HFFc6 (cell line): ENCODE measurements at regions not wholly inside any gene's neighbourhood (a gene's known extent, or its start where the extent isn't known, plus 50 kb on each side); places are given as distances from the start of the nearest gene placed in this dataset.

ENCODE experiments used
- DNase-seq: peaks from one replicate; pipeline ENCODE4 v3.0.0-alpha.2; 2018
- H3K27ac Mint-ChIP-seq: 2 replicates; pipeline ENCODE4 v1.8.0; 2020; ENCODE audit warnings: mild to moderate bottlenecking, mixed read lengths
- H3K27me3 Mint-ChIP-seq: 2 replicates; pipeline ENCODE4 v1.8.0; 2021; ENCODE audit warnings: mild to moderate bottlenecking, moderate library complexity, mixed read lengths; ENCODE audit not compliant: insufficient read depth
- H3K36me3 Mint-ChIP-seq: 2 replicates; pipeline ENCODE4 v1.8.0; 2021; ENCODE audit warnings: low read depth, mixed read lengths
- H3K4me1 Mint-ChIP-seq: 2 replicates; pipeline ENCODE4 v1.8.0; 2020; ENCODE audit warnings: low read depth, mixed read lengths
- H3K4me3 Mint-ChIP-seq: 2 replicates; pipeline ENCODE4 v1.8.0; 2020; ENCODE audit warnings: mild to moderate bottlenecking, moderate library complexity, mixed read lengths
- H3K9me3 Mint-ChIP-seq: 2 replicates; pipeline ENCODE4 v1.8.0; 2020; ENCODE audit warnings: mild to moderate bottlenecking, mixed read lengths
- TF ChIP-seq, protein P1 (sequence below): fragments of 200-600 bp; sonication (generic); IDR thresholded peaks from 2 replicates; pipeline ENCODE4 v1.5.0; 2021; ENCODE audit warnings: antibody characterized with exemption, mild to moderate bottlenecking

DNA sequence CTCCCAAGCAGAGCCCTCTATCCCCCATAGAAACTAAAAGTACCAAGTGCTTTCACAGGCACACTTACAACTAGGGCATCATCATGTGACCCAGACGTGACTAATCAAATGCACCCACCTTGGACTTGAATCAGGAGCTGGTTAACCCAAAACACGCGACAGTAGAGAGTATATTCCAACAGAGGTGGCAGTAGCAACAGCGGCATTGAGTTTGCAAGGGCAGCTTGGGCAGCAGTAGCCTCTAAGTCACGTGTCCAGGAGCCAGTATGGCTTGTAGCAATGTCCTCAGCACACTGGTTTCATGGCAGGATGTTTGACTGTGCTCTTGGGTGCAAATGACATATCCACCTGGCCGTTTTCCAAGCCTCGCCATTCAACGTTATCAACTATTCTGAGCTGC lies 73.4 kb upstream of the DNAH5 start:
- Mint-ChIP-seq H3K36me3 (no peaks in the 10 kb centered on the region), H3K4me1 (peaks cover 11% of the 10 kb centered on the region; the same call in 1 of the 2 replicates), H3K4me3 (no peak overlapping the region), H3K27me3 (no peaks in the 10 kb centered on the region; the same call in 1 of the 2 replicates), H3K9me3 (peaks cover 9% of the 10 kb centered on the region), H3K27ac (no peak overlapping the region)
- TF ChIP-seq, protein P1, sequence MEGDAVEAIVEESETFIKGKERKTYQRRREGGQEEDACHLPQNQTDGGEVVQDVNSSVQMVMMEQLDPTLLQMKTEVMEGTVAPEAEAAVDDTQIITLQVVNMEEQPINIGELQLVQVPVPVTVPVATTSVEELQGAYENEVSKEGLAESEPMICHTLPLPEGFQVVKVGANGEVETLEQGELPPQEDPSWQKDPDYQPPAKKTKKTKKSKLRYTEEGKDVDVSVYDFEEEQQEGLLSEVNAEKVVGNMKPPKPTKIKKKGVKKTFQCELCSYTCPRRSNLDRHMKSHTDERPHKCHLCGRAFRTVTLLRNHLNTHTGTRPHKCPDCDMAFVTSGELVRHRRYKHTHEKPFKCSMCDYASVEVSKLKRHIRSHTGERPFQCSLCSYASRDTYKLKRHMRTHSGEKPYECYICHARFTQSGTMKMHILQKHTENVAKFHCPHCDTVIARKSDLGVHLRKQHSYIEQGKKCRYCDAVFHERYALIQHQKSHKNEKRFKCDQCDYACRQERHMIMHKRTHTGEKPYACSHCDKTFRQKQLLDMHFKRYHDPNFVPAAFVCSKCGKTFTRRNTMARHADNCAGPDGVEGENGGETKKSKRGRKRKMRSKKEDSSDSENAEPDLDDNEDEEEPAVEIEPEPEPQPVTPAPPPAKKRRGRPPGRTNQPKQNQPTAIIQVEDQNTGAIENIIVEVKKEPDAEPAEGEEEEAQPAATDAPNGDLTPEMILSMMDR, result no peak
- DNase-seq, result no peak

DNA sequence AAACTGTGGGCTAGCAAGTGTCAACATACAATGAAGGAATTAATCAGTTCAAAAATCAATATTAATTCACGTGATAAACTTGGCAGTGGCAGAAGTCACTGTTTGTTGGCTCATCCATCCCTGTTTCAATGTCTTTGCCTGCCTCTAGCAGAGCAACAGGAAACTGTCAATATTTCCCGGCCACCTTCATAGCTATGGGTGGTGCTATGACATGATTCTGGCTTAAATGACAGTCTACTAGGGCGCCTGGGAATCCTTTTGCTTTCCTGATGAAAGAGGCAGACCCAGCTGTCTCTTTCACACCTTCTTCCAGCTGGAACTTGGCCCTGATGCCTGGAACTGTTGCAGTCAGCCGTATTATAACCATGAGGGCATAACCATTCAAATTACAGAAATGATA lies 72.1 kb upstream of the DNAH5 start:
- H3K36me3 Mint-ChIP-seq, result no peaks in the 10 kb centered on the region

DNA sequence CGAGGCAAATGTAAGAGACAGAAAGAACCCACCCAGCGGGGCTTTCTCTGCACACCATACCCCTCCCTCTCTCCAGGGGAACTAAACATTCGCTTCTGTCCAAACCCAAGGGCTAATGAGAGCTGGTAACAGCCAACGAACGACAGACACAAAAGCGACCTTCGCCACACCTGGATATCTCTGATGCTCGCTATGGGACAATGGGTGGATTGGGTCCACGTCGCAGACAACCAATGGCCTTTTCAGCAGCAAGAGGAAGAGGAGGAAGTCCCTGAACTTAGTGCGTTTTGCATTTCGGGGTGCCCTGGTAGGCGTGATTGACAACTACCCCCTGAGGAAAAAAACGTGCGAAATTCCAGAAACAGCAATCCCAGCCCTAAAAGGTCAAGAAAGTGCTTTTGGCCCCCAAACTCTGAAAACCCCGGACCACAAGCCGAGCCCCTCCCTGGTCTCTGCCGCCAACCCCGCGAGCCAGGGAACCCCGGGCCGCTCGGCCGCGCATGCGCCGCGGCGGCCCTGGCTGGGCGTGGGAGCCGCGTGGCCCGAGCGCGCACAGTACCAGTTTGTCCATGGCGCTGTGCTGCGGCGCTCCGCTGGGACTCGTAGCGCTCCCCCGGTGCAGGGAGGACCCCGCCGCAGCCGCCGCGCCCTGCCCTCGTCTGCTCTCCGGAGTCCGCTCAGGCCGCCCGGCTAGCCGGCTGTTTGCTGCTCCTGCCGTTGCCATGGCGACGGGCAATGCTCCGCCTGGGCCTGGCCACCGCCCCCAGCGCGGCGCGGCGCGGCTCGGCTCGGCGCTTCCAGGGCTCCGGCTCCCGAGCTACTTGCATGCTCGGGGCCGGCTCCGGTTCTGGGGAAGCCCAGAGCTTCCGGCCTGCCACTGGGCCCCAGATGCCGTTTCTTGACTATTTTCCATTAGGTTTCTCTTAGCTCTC lies 66.9 kb upstream of the DNAH5 start:
- H3K27ac Mint-ChIP-seq, result peak overlapping the region; percentile 91
- peaks cover 53% of the 10 kb centered on the region for H3K4me1 Mint-ChIP-seq
- no peaks in the 10 kb centered on the region for H3K9me3 Mint-ChIP-seq
- no peaks in the 10 kb centered on the region for H3K36me3 Mint-ChIP-seq
- peak; percentile 92 for DNase-seq
- H3K27me3 Mint-ChIP-seq, result no peaks in the 10 kb centered on the region; the same call in 1 of the 2 replicates
- H3K4me3 Mint-ChIP-seq, result peak overlapping the region; percentile 90
- TF ChIP-seq, protein P1, result peak; percentile 44

More for the DNA sequence above, 72.1 kb upstream of the DNAH5 start:
- DNase-seq, result no peak
- Mint-ChIP-seq H3K27me3 (no peaks in the 10 kb centered on the region; the same call in 1 of the 2 replicates), H3K4me3 (no peak overlapping the region), H3K27ac (no peak overlapping the region), H3K4me1 (peaks cover 23% of the 10 kb centered on the region), H3K9me3 (peaks cover 9% of the 10 kb centered on the region)
- TF ChIP-seq, protein P1, result no peak

DNA sequence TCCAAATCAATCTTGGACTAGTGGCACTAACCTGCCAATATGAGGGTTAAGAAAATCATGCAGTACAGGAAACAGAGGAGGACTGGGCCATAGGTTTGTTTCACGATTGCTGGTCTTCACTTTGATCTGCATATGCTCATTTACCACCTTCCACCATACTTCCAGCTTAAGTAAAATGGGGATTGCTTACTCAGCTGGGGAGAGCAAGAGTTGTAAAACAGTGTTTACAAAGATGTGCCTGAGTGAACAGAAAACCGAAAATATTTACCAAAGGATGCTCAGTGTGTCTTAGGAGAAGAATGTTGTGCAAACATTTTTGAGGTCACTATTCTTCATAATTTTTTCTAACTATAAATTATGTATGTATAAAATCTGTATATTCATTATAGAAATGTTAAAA lies 65.1 kb upstream of the DNAH5 start:
- no peak for DNase-seq
- peaks cover 58% of the 10 kb centered on the region for H3K4me1 Mint-ChIP-seq
- TF ChIP-seq, protein P1, result no peak
- no peak overlapping the region for H3K27ac Mint-ChIP-seq
- no peaks in the 10 kb centered on the region for H3K9me3 Mint-ChIP-seq
- no peaks in the 10 kb centered on the region; the same call in 1 of the 2 replicates for H3K27me3 Mint-ChIP-seq
- H3K36me3 Mint-ChIP-seq, result no peaks in the 10 kb centered on the region
- no peak overlapping the region for H3K4me3 Mint-ChIP-seq

DNA sequence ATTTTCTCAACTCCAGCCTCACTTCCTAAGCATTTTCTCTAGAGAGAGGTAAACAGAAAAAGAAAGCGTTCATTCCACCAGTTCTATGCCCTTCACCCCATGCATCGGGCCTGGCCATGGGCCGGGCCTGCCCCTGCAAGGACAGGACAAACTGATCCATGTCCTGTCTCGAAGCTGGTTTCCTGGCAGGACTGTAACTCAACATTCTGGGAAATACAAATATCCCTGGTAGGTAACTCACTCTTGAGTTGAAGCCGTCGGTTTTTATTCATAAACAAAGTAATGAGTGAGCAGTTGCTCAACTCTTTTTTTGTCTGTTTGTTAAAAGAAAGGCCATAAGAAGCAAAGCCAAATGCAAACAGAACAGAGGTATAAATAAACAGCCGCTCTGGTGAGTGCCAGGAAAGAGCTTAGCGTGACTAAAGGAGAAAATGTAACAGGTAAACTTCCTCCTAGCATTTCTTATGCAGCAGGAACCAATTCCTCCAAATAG lies 64.4 kb upstream of the DNAH5 start:
- Mint-ChIP-seq H3K36me3 (no peaks in the 10 kb centered on the region), H3K27me3 (no peaks in the 10 kb centered on the region; the same call in 1 of the 2 replicates), H3K27ac (no peak overlapping the region), H3K4me1 (peaks cover 58% of the 10 kb centered on the region), H3K4me3 (no peak overlapping the region), H3K9me3 (no peaks in the 10 kb centered on the region)
- TF ChIP-seq, protein P1, result no peak
- DNase-seq, result no peak
